ENCODE measurements at regions not wholly inside any gene's neighbourhood (a gene's known extent, or its start where the extent isn't known, plus 50 kb on each side); places are given as distances from the start of the nearest gene placed in this dataset.
"Not testable (repeated sequence)": the region's sequence is repeated elsewhere in the genome, so short reads cannot be mapped to it uniquely, and the experiment has no call there.

DNA sequence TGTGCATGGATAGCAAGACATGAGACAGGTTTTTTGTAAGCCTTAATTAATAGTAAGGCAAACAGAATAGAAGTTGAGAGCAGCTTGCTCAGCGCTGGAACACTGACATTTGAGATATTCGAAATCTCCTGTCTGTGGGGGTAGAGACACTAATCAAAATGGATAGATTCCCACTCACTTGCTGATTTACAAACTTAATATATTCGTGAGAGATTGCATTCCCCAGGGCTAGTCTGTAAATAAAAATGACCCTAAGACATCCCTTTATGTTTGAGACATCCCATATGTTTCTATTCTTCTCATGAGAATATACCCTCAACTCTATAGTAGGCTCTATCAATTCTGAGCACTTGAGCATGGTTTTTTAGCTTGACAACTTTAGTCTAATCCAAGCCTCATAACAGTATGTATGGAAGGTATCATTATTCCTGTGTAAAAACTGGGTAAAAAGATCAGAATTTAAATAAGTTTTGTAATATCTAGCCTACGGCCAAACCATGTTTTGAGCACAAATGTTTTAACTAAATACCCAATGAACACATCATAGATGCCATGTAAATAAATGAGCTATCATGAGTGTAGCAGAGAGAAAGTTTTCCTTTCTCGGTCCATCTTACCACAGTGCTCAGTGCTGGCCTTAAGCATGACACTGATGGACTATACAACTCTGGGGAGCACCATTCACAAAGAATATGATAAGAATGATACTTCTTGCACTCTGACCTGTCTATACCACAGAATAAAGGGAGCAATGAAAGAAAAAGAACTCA is 609.2 kb downstream of the PSAT1 start:
- H3K4me2 ChIP-seq (ENCODE audit: low read depth, low read length): no peak overlapping the region
- DNase-seq: no peak
- TF ChIP-seq EZH2phosphoT487 (IDR thresholded peaks at IDR 0.05; ENCODE audit: low read length) (no peak), EZH2 (optimal IDR thresholded peaks at IDR 0.05; ENCODE audit: low read depth, low read length) (no peak)
- TF ChIP-seq, protein P1, sequence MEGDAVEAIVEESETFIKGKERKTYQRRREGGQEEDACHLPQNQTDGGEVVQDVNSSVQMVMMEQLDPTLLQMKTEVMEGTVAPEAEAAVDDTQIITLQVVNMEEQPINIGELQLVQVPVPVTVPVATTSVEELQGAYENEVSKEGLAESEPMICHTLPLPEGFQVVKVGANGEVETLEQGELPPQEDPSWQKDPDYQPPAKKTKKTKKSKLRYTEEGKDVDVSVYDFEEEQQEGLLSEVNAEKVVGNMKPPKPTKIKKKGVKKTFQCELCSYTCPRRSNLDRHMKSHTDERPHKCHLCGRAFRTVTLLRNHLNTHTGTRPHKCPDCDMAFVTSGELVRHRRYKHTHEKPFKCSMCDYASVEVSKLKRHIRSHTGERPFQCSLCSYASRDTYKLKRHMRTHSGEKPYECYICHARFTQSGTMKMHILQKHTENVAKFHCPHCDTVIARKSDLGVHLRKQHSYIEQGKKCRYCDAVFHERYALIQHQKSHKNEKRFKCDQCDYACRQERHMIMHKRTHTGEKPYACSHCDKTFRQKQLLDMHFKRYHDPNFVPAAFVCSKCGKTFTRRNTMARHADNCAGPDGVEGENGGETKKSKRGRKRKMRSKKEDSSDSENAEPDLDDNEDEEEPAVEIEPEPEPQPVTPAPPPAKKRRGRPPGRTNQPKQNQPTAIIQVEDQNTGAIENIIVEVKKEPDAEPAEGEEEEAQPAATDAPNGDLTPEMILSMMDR (IDR thresholded peaks at IDR 0.05; ENCODE audit: low read length): no peak

GRCh38 chr9:78909566-78909965 is 612.6 kb downstream of the PSAT1 start:
- no peak for DNase-seq
- Histone ChIP-seq H3K79me2 (ENCODE audit: low read length) (no peaks in the 10 kb centered on the region), H3K4me2 (ENCODE audit: low read depth, low read length) (no peak overlapping the region), H3F3A (ENCODE audit: insufficient read depth, low read length) (no peaks in the 10 kb centered on the region), H2AFZ (ENCODE audit: low read length) (no peak overlapping the region), H3K4me3 (ENCODE audit: low read length) (no peak overlapping the region), H3K36me3 (replicated peaks; ENCODE audit: insufficient read depth, low read length) (no peaks in the 10 kb centered on the region), H3K9me2 (replicated peaks; ENCODE audit: insufficient read depth, low read length) (no peaks in the 10 kb centered on the region), H3K27me3 (replicated peaks; ENCODE audit: insufficient read depth, low read length) (no peaks in the 10 kb centered on the region), H3K9me3 (replicated peaks; ENCODE audit: insufficient read depth, low read length) (no peaks in the 10 kb centered on the region), H3K27ac (ENCODE audit: low read length) (no peak overlapping the region), H3K4me1 (ENCODE audit: low read length) (no peaks in the 10 kb centered on the region), H4K20me1 (ENCODE audit: insufficient read depth, low read length) (no peaks in the 10 kb centered on the region), H3K9ac (ENCODE audit: low read length) (no peak overlapping the region)
- TF ChIP-seq, protein P1 (IDR thresholded peaks at IDR 0.05; ENCODE audit: low read length): no peak
- no peak for TF ChIP-seq EZH2phosphoT487 (IDR thresholded peaks at IDR 0.05; ENCODE audit: low read length)
- no peak for TF ChIP-seq EZH2 (optimal IDR thresholded peaks at IDR 0.05; ENCODE audit: low read depth, low read length)

More for the DNA sequence above, 609.2 kb downstream of the PSAT1 start:
- Histone ChIP-seq H3K4me1 (ENCODE audit: low read length) (no peaks in the 10 kb centered on the region), H3K36me3 (replicated peaks; ENCODE audit: insufficient read depth, low read length) (no peaks in the 10 kb centered on the region), H3K4me3 (ENCODE audit: low read length) (no peak overlapping the region), H3K27ac (ENCODE audit: low read length) (no peak overlapping the region), H3K27me3 (replicated peaks; ENCODE audit: insufficient read depth, low read length) (no peaks in the 10 kb centered on the region), H3K79me2 (ENCODE audit: low read length) (no peaks in the 10 kb centered on the region), H3K9me3 (replicated peaks; ENCODE audit: insufficient read depth, low read length) (no peaks in the 10 kb centered on the region), H3K9ac (ENCODE audit: low read length) (no peak overlapping the region), H3K9me2 (replicated peaks; ENCODE audit: insufficient read depth, low read length) (no peaks in the 10 kb centered on the region), H4K20me1 (ENCODE audit: insufficient read depth, low read length) (no peaks in the 10 kb centered on the region), H3F3A (ENCODE audit: insufficient read depth, low read length) (no peaks in the 10 kb centered on the region), H2AFZ (ENCODE audit: low read length) (no peak overlapping the region)

GRCh38 chr9:78916884-78917283 is 620.0 kb downstream of the PSAT1 start:
- H3K79me2 ChIP-seq (ENCODE audit: low read length); H3K36me3 ChIP-seq (replicated peaks; ENCODE audit: insufficient read depth, low read length); H3K27me3 ChIP-seq (replicated peaks; ENCODE audit: insufficient read depth, low read length); H3K9ac ChIP-seq (ENCODE audit: low read length); DNase-seq; H3K4me1 ChIP-seq (ENCODE audit: low read length); H3K27ac ChIP-seq (ENCODE audit: low read length); H3K4me2 ChIP-seq (ENCODE audit: low read depth, low read length); H3K4me3 ChIP-seq (ENCODE audit: low read length); H3K9me3 ChIP-seq (replicated peaks; ENCODE audit: insufficient read depth, low read length); H4K20me1 ChIP-seq (ENCODE audit: insufficient read depth, low read length); H3K9me2 ChIP-seq (replicated peaks; ENCODE audit: insufficient read depth, low read length); H2AFZ ChIP-seq (ENCODE audit: low read length); H3F3A ChIP-seq (ENCODE audit: insufficient read depth, low read length): not testable (repeated sequence)

DNA sequence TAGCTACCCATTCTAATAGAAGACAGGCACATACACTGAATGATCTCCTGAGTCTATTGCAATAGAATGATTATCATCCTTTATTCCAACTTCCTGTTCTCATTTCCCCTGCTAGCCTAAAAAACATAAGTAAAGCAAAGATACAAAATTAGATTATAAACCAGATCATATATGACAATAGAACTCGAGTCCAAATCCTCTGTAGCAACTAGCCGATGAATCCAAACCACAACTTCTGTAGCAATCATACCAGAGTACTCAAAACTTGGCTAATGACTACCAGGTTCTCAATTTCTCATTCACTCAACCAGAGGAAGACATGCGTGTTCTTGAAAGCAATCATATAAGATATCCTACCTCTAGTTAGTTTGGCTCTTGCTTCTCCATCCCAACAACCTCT is 622.1 kb downstream of the PSAT1 start:
- H3K9ac ChIP-seq (ENCODE audit: low read length): no peak overlapping the region
- H3K9me2 ChIP-seq (replicated peaks; ENCODE audit: insufficient read depth, low read length): no peaks in the 10 kb centered on the region
- no peaks in the 10 kb centered on the region for H3K36me3 ChIP-seq (replicated peaks; ENCODE audit: insufficient read depth, low read length)
- H3F3A ChIP-seq (ENCODE audit: insufficient read depth, low read length): no peaks in the 10 kb centered on the region
- H3K79me2 ChIP-seq (ENCODE audit: low read length): no peaks in the 10 kb centered on the region
- H3K4me1 ChIP-seq (ENCODE audit: low read length): no peaks in the 10 kb centered on the region
- no peaks in the 10 kb centered on the region for H3K27me3 ChIP-seq (replicated peaks; ENCODE audit: insufficient read depth, low read length)
- no peak overlapping the region for H3K4me3 ChIP-seq (ENCODE audit: low read length)
- no peak for TF ChIP-seq EZH2phosphoT487 (IDR thresholded peaks at IDR 0.05; ENCODE audit: low read length)
- TF ChIP-seq, protein P1 (IDR thresholded peaks at IDR 0.05; ENCODE audit: low read length): no peak
- no peak for TF ChIP-seq EZH2 (optimal IDR thresholded peaks at IDR 0.05; ENCODE audit: low read depth, low read length)
- no peaks in the 10 kb centered on the region for H4K20me1 ChIP-seq (ENCODE audit: insufficient read depth, low read length)
- no peak overlapping the region for H3K4me2 ChIP-seq (ENCODE audit: low read depth, low read length)
- no peak overlapping the region for H3K27ac ChIP-seq (ENCODE audit: low read length)
- H2AFZ ChIP-seq (ENCODE audit: low read length): no peak overlapping the region
- DNase-seq: no peak
- no peaks in the 10 kb centered on the region for H3K9me3 ChIP-seq (replicated peaks; ENCODE audit: insufficient read depth, low read length)
